K562 (cell line): ENCODE measurements at regions not wholly inside any gene's neighbourhood (a gene's known extent, or its start where the extent isn't known, plus 50 kb on each side); places are given as distances from the start of the nearest gene placed in this dataset.

Experiments used
- ATAC-seq: fragments of 200-7000 bp; cut with Tn5 transposase; 3 replicates; pipeline ENCODE4 v1.9.1; 2020; ENCODE audit warnings: moderate library complexity
- BruUV-seq: library from RNA; stranded (reverse); fragments of 400-500 nt; replicated peaks from 2 replicates; lab custom pipeline; 2021; lab: Mats Ljungman, UMichigan
- CTCF ChIA-PET: fragments of 300-600 bp; formaldehyde crosslinking; extraction: SDS; loops from one replicate; lab custom pipeline; 2021; ENCODE audit warnings: low intra/inter-chr PET ratio; lab: Yijun Ruan, JAX
- POLR2A ChIA-PET: fragments of 300-600, 350-650 bp; sonication (Branson Sonifier 250); formaldehyde crosslinking; extraction: SDS; loops from one replicate; lab custom pipeline; 2021; ENCODE audit warnings: antibody characterized with exemption, inconsistent platforms; lab: Yijun Ruan, JAX
- DNase-seq, 4 experiments: peaks; one replicate each; pipeline versions ENCODE4 v3.0.0 to v3.0.0-alpha.2; 2011 to 2018; ENCODE audit warnings: low spot score in 3 of 4, mixed read lengths in 3 of 4; ENCODE audit errors: extremely low read depth in 1 of 4
- FAIRE-seq: peaks from 2 replicates; lab custom pipeline; 2011; peaks lifted over from hg19 to GRCh38; lab: Jason Lieb, UNC
- H2AFZ ChIP-seq: 2 replicates; pipeline ENCODE4 v1.6.0; 2011; ENCODE audit warnings: low read depth, low read length, control low read depth, inconsistent platforms
- H3K27ac ChIP-seq: fragments of 200-600 bp; 3 replicates; pipeline ENCODE4 v1.8.0; 2011; ENCODE audit warnings: low read depth, mild to moderate bottlenecking, control low read depth, inconsistent platforms, low read length, moderate library complexity, mixed read lengths; ENCODE audit errors: extremely low read depth
- H3K27me3 ChIP-seq, 2 experiments: fragments of 300-600 bp in 1 of 2; 2 replicates in 1 of 2; 3 replicates in 1 of 2; pipeline versions ENCODE4 v1.6.0 to v1.8.0; 2011; ENCODE audit warnings: inconsistent platforms in 2 of 2, low read length in 2 of 2, mild to moderate bottlenecking in 1 of 2, mixed read lengths in 1 of 2, moderate library complexity in 1 of 2; ENCODE audit not compliant: control insufficient read depth in 2 of 2, insufficient read depth in 2 of 2
- H3K36me3 ChIP-seq: fragments of 300-600 bp; 3 replicates; pipeline ENCODE4 v1.8.0; 2011; ENCODE audit warnings: mild to moderate bottlenecking, low read length, inconsistent platforms; ENCODE audit not compliant: control insufficient read depth, insufficient read depth
- H3K4me1 ChIP-seq, 2 experiments: fragments of 200-600 bp in 1 of 2; replicated peaks in 1 of 2; 2 replicates in 1 of 2; 3 replicates in 1 of 2; pipeline versions ENCODE4 v1.5.1 to v1.8.0; 2011; ENCODE audit warnings: inconsistent platforms in 2 of 2, low read length in 2 of 2, mild to moderate bottlenecking in 1 of 2, mixed read lengths in 1 of 2, moderate library complexity in 1 of 2; ENCODE audit not compliant: control insufficient read depth in 2 of 2, insufficient read depth in 2 of 2
- H3K4me2 ChIP-seq: 2 replicates; pipeline ENCODE4 v1.6.1; 2011; ENCODE audit warnings: low read length, control low read depth, inconsistent platforms, mixed read lengths; ENCODE audit not compliant: insufficient read depth
- H3K4me3 ChIP-seq: fragments of 200-600 bp; sonication (generic), shearing (Covaris generic); 2 replicates; pipeline ENCODE4 v1.5.1; 2016; ENCODE audit warnings: control low read depth, inconsistent platforms
- H3K79me2 ChIP-seq: fragments of 200-600 bp; 3 replicates; pipeline ENCODE4 v1.8.0; 2011; ENCODE audit warnings: low read length, inconsistent platforms; ENCODE audit not compliant: control insufficient read depth, insufficient read depth
- H3K9ac ChIP-seq, 2 experiments: 2 replicates each; pipeline versions ENCODE4 v1.6.0 to v1.6.1; 2011; ENCODE audit warnings: low read depth in 2 of 2, low read length in 2 of 2, control low read depth in 1 of 2, inconsistent platforms in 1 of 2, mild to moderate bottlenecking in 1 of 2, mixed read lengths in 1 of 2; ENCODE audit not compliant: insufficient read depth in 1 of 2
- H3K9me1 ChIP-seq: one replicate; pipeline ENCODE4 v1.6.0; 2011; ENCODE audit warnings: inconsistent platforms, mild to moderate bottlenecking, low read length, moderate library complexity; ENCODE audit not compliant: control insufficient read depth, insufficient read depth
- H3K9me3 ChIP-seq: replicated peaks from 2 replicates; pipeline ENCODE4 v1.5.1; 2011; ENCODE audit warnings: low read depth, low read length, inconsistent platforms; ENCODE audit not compliant: control insufficient read depth, insufficient read depth
- H4K20me1 ChIP-seq: replicated peaks from 2 replicates; pipeline ENCODE4 v1.6.1; 2011; ENCODE audit warnings: low read length, inconsistent platforms, mixed read lengths; ENCODE audit not compliant: control insufficient read depth, insufficient read depth
- ARID3A ChIP-seq: IDR thresholded peaks from 2 replicates; pipeline ENCODE4 v1.6.1; 2012; ENCODE audit warnings: low read depth, low read length, improper control_type of control experiment, borderline replicate concordance
- E2F6 ChIP-seq, 2 experiments: IDR thresholded peaks; 2 replicates each; pipeline ENCODE4 v1.6.1; 2011; ENCODE audit warnings: borderline replicate concordance in 1 of 2, control low read depth in 1 of 2, low read depth in 1 of 2, low read length in 1 of 2, mild to moderate bottlenecking in 1 of 2, mixed read lengths in 1 of 2, moderate library complexity in 1 of 2; ENCODE audit not compliant: insufficient read depth in 1 of 2, insufficient read length in 1 of 2, poor library complexity in 1 of 2, severe bottlenecking in 1 of 2; ENCODE audit errors: extremely low read depth in 1 of 2
- HES1 ChIP-seq: fragments of 450-650 bp; IDR thresholded peaks from 2 replicates; pipeline ENCODE4 v1.6.1; 2016; ENCODE audit warnings: low read depth, mild to moderate bottlenecking, moderate library complexity
- HOMEZ ChIP-seq: fragments of 250-450 bp; sonication (Bioruptor Pico); IDR thresholded peaks from 2 replicates; pipeline ENCODE4 v1.4.0; 2020; ENCODE audit warnings: mild to moderate bottlenecking, moderate library complexity
- MCM3 ChIP-seq: fragments of 450-650 bp; IDR thresholded peaks from 2 replicates; pipeline ENCODE4 v1.6.1; 2016
- NFRKB ChIP-seq: fragments of 450-650 bp; IDR thresholded peaks from 2 replicates; pipeline ENCODE4 v1.6.1; 2016; ENCODE audit warnings: low read depth
- PHF21A ChIP-seq: fragments of 450-650 bp; IDR thresholded peaks from 2 replicates; pipeline ENCODE4 v1.6.1; 2017; ENCODE audit warnings: low read depth, borderline replicate concordance
- TEAD2 ChIP-seq: fragments of 450-650 bp; IDR thresholded peaks from 2 replicates; pipeline ENCODE4 v1.6.1; 2016; ENCODE audit warnings: missing genetic modification characterization, control low read depth, missing compliant biosample characterization
- ZBTB1 ChIP-seq: sonication (generic); formaldehyde crosslinking; IDR thresholded peaks from 2 replicates; pipeline ENCODE4 v1.8.1; 2023; ENCODE audit warnings: missing genetic modification reagents, low read depth, mild to moderate bottlenecking, borderline replicate concordance
- ZBTB34 ChIP-seq: fragments of 250-450 bp; sonication (Bioruptor Pico); IDR thresholded peaks from 2 replicates; pipeline ENCODE4 v1.8.0; 2021; ENCODE audit warnings: mild to moderate bottlenecking, moderate library complexity
- ZNF445 ChIP-seq: fragments of 250-450 bp; sonication (Bioruptor Pico); IDR thresholded peaks from 2 replicates; pipeline ENCODE4 v1.4.0; 2020; ENCODE audit warnings: low read depth, mild to moderate bottlenecking, moderate library complexity
- ZNF639 ChIP-seq, 2 experiments: fragments of 200-800 bp in 1 of 2; sonication (Bioruptor generic) in 1 of 2; sonication (generic) in 1 of 2; formaldehyde crosslinking in 1 of 2; IDR thresholded peaks in 1 of 2; conservative IDR thresholded peaks in 1 of 2; 2 replicates each; pipeline versions ENCODE4 v1.5.0 to v1.6.1; 2016 to 2020; ENCODE audit warnings: missing compliant biosample characterization in 1 of 2, missing genetic modification characterization in 1 of 2, missing genetic modification reagents in 1 of 2
- ZNF717 ChIP-seq: fragments of 250-450 bp; sonication (Bioruptor Pico); IDR thresholded peaks from 2 replicates; pipeline ENCODE4 v1.5.0; 2021
- WGBS: fragments of 100-300 bp; shearing (Covaris generic); methylation state at CpG from one replicate; pipeline ENCODE4 v1.1.6; 2016; ENCODE audit warnings: low coverage, mixed read lengths; ENCODE audit not compliant: insufficient coverage; ENCODE audit errors: missing lambda C conversion rate; 5-methylcytosine and 5-hydroxymethylcytosine counted together
- in situ Hi-C: fragments of 300-500 bp; cut with MboI; formaldehyde crosslinking; loops from 4 replicates; pipeline ENCODE4 v1.15.0; 2018; ENCODE audit warnings: inconsistent platforms, mixed read lengths
- intact Hi-C: fragments of 100-400 bp; cut with micrococcal nuclease; formaldehyde crosslinking; loops from 2 replicates; pipeline ENCODE4 v1.14.2; 2022

- Histone ChIP-seq H3K27me3 (no peaks in the 10 kb centered on the region), H3K9me3 (no peaks in the 10 kb centered on the region), H3K4me2 (no peak overlapping the region), H3K4me3 (no peak overlapping the region), H3K9ac (no peak overlapping the region), H4K20me1 (no peaks in the 10 kb centered on the region), H3K36me3 (no peaks in the 10 kb centered on the region), H3K4me1 (no peaks in the 10 kb centered on the region), H3K9me1 (no peaks in the 10 kb centered on the region), H3K27ac (no peak overlapping the region), H2AFZ (no peak overlapping the region), H3K79me2 (no peaks in the 10 kb centered on the region)
- ChIA-PET POLR2A (no interaction called here), CTCF (no interaction called here)
- no peak for FAIRE-seq
- WGBS = no CpG with 5 or more reads among the region's 5 CpGs
- in situ Hi-C loops = no loop called here
- no peak for ATAC-seq
- no TSS peak for BruUV-seq
- DNase-seq = no peak
- intact Hi-C loops = no loop called here
- TF ChIP-seq ZNF445 = no peak
- no peak for TF ChIP-seq NFRKB
- TF ChIP-seq E2F6 (IDR thresholded peaks at IDR 0.05; ENCODE audit: borderline replicate concordance in 1 of 2, extremely low read depth in 1 of 2, insufficient read depth in 1 of 2, insufficient read length in 1 of 2, low read depth in 1 of 2, low read length in 1 of 2, poor library complexity in 1 of 2, severe bottlenecking in 1 of 2) = no peak
- TF ChIP-seq HES1 = no peak
- no peak for TF ChIP-seq TEAD2 (tag)
- TF ChIP-seq ZBTB1 (CRISPR knock-in tag) = no peak
- no peak for TF ChIP-seq ARID3A
- no peak for TF ChIP-seq ZNF717 (CRISPR knock-in tag)
- no peak for TF ChIP-seq HOMEZ
- TF ChIP-seq PHF21A = no peak
- no peak for TF ChIP-seq MCM3
- no peak for TF ChIP-seq ZNF639 (CRISPR knock-in tag; conservative IDR thresholded peaks at IDR 0.05 in 1 of 2, IDR thresholded peaks at IDR 0.05 in 1 of 2)
- TF ChIP-seq ZBTB34 = no peak
Observed at GRCh38 chrY:12643693-12644348, 57.2 kb upstream of the USP9Y start.
